Thoracic aorta (tissue), 2 donors: ENCODE measurements at regions not wholly inside any gene's neighbourhood (a gene's known extent, or its start where the extent isn't known, plus 50 kb on each side); places are given as distances from the start of the nearest gene placed in this dataset.

ENCODE experiments used
- ATAC-seq: fragments of 150-250 bp; one replicate; pipeline ENCODE4 v1.8.0; 2017; ENCODE audit warnings: low read depth; ENCODE audit not compliant: insufficient number of reproducible peaks, low FRiP score
- DNase-seq: peaks from one replicate; pipeline ENCODE4 v3.0.0-alpha.2; 2020; ENCODE audit warnings: low spot score
- H3K27ac ChIP-seq, 2 donors: fragments of 200-600 bp; sonication (generic); 1 replicate in 1 of 2; 2 replicates in 1 of 2; pipeline ENCODE4 v1.5.1; 2016; ENCODE audit warnings: mild to moderate bottlenecking in 2 of 2, moderate library complexity in 2 of 2
- H3K27me3 ChIP-seq: fragments of 200-600 bp; sonication (generic); replicated peaks from 2 replicates; pipeline ENCODE4 v1.6.0; 2016; ENCODE audit warnings: mild to moderate bottlenecking; ENCODE audit not compliant: insufficient read depth
- H3K36me3 ChIP-seq: fragments of 200-600 bp; sonication (generic); one replicate; pipeline ENCODE4 v1.5.1; 2016
- H3K4me1 ChIP-seq, 2 donors: fragments of 200-600 bp; sonication (generic); 1 replicate in 1 of 2; 2 replicates in 1 of 2; pipeline versions ENCODE4 v1.5.1 to v1.6.0; 2016; ENCODE audit warnings: low read depth in 2 of 2, mild to moderate bottlenecking in 1 of 2; ENCODE audit not compliant: control insufficient read depth in 1 of 2
- H3K4me3 ChIP-seq: fragments of 200-600 bp; sonication (generic); 2 replicates; pipeline ENCODE4 v1.5.1; 2016; ENCODE audit warnings: mild to moderate bottlenecking
- H3K9me3 ChIP-seq: fragments of 200-600 bp; sonication (generic); 2 replicates; pipeline ENCODE4 v1.5.1; 2016
- TF ChIP-seq, protein P1 (sequence below): fragments of 200-600 bp; sonication (generic); IDR thresholded peaks from one replicate; pipeline ENCODE4 v1.5.1; 2019; ENCODE audit warnings: antibody characterized with exemption

DNA sequence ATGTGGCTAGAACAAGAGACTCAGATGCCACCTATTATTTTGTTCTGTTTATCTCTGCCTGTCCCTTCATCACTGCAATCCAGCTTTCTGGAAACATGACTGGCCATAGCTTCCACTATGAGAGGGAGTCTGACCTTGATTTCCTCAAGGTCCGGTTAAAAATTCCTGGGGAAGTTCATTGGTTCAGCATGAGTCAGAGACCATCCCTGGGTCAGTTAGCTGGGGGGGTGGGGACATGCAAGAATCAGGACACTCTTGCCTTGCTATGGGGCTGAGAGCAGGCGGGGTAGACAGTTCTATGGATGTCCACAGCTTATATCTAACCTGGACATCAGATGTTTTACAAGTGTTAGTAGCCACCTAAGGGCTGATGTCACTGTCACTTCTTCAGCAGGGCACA lies 81.1 kb downstream of the TENT5C start:
- H3K4me1 ChIP-seq, result peaks cover 0 to 47% of the 10 kb centered on the region in 2 donors

DNA sequence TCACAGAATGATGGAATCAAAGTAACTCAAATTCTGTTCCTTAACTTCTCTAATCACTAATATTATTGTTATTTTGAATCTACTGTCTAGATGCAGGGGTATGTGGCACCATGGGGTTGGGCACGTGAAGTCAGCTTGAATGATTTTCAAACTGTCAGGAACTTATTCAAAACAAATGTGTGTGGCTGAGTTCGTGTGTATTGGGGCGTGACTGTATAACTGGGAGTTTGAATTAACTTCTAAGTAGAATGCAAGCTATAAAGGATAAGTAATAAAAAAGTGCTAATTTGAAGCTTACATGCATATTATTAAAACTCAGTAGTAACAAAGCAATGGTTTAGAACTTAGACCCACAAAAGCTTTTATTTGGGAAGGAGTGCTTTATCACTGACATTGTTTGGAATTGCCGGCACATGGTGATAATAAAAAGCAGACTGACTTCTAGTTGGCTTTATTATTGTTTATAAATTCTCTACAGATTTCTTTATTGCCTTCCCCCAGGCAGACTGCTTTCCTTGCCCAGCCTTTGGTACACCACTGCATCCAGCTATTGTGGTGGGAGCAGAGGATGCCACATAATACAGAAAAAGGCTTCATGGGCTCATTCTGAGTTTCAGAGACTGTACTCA lies 84.3 kb downstream of the TENT5C start:
- no peak for DNase-seq
- H3K4me3 ChIP-seq, result no peak overlapping the region
- peaks cover 3 to 38% of the 10 kb centered on the region in 2 donors for H3K4me1 ChIP-seq
- no peaks in the 10 kb centered on the region for H3K36me3 ChIP-seq
- H3K9me3 ChIP-seq, result no peaks in the 10 kb centered on the region
- ATAC-seq, result no peak
- no peak overlapping the region for H3K27ac ChIP-seq
- H3K27me3 ChIP-seq, result no peaks in the 10 kb centered on the region
- TF ChIP-seq, protein P1, sequence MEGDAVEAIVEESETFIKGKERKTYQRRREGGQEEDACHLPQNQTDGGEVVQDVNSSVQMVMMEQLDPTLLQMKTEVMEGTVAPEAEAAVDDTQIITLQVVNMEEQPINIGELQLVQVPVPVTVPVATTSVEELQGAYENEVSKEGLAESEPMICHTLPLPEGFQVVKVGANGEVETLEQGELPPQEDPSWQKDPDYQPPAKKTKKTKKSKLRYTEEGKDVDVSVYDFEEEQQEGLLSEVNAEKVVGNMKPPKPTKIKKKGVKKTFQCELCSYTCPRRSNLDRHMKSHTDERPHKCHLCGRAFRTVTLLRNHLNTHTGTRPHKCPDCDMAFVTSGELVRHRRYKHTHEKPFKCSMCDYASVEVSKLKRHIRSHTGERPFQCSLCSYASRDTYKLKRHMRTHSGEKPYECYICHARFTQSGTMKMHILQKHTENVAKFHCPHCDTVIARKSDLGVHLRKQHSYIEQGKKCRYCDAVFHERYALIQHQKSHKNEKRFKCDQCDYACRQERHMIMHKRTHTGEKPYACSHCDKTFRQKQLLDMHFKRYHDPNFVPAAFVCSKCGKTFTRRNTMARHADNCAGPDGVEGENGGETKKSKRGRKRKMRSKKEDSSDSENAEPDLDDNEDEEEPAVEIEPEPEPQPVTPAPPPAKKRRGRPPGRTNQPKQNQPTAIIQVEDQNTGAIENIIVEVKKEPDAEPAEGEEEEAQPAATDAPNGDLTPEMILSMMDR, result no peak

More for the DNA sequence above, 81.1 kb downstream of the TENT5C start:
- no peaks in the 10 kb centered on the region for H3K9me3 ChIP-seq
- TF ChIP-seq, protein P1, result no peak
- ATAC-seq (no peak), DNase-seq (no peak)
- H3K4me3 ChIP-seq, result no peak overlapping the region
- no peaks in the 10 kb centered on the region for H3K27me3 ChIP-seq
- H3K36me3 ChIP-seq, result no peaks in the 10 kb centered on the region
- H3K27ac ChIP-seq, result peak overlapping the region in 1 of 2 donors; percentile 6

DNA sequence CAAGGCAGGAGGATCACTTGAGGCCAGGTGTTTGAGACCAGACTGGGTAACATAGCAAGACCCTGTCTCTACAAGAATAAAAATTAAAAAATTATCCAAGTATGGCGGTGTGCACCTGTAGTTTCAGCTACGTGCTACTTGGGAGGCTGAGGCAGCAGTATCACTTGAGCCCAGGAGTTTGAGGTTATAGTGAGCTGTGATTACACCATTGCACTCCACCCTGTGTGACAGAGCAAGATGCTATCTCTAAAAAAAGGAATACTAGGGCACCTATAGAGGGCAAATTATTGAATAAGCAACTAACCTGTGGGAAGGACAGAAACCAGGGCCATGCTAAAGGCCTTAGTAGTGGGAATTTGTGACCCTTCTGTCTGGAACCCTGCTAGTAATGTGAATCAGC lies 86.1 kb downstream of the TENT5C start:
- no peaks in the 10 kb centered on the region for H3K27me3 ChIP-seq
- ATAC-seq (no peak), DNase-seq (no peak)
- H3K9me3 ChIP-seq, result no peaks in the 10 kb centered on the region
- H3K4me1 ChIP-seq, result peaks cover 11 to 37% of the 10 kb centered on the region in 2 donors
- H3K27ac ChIP-seq, result no peak overlapping the region
- TF ChIP-seq, protein P1, result no peak
- H3K4me3 ChIP-seq, result no peak overlapping the region
- no peaks in the 10 kb centered on the region for H3K36me3 ChIP-seq

DNA sequence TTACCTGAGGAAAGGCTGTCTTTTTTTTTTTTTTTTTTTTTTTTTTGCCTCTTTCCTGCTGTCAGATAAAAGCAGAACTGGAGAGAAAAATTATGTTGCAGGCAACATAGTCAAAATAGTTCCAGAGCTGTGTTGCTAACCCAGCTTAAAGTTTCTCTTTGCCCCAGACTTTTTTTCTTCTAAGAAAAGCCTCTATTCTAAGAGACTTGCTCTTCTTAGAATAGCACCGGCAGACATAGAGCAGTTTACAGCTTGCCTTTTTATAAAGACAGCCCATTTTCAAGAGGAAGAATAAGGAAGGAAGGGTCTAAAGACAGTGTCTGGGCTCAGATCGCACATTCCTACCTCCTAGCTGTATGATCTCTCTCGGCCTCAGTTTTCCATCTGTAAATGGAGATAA lies 88.7 kb downstream of the TENT5C start:
- Histone ChIP-seq H3K9me3 (no peaks in the 10 kb centered on the region), H3K36me3 (no peaks in the 10 kb centered on the region), H3K4me1 (peaks cover 13 to 55% of the 10 kb centered on the region in 2 donors), H3K27me3 (no peaks in the 10 kb centered on the region), H3K4me3 (no peak overlapping the region), H3K27ac (peak overlapping the region; percentile 62 to 89)
- ATAC-seq (no peak), DNase-seq (no peak)
- TF ChIP-seq, protein P1, result no peak

DNA sequence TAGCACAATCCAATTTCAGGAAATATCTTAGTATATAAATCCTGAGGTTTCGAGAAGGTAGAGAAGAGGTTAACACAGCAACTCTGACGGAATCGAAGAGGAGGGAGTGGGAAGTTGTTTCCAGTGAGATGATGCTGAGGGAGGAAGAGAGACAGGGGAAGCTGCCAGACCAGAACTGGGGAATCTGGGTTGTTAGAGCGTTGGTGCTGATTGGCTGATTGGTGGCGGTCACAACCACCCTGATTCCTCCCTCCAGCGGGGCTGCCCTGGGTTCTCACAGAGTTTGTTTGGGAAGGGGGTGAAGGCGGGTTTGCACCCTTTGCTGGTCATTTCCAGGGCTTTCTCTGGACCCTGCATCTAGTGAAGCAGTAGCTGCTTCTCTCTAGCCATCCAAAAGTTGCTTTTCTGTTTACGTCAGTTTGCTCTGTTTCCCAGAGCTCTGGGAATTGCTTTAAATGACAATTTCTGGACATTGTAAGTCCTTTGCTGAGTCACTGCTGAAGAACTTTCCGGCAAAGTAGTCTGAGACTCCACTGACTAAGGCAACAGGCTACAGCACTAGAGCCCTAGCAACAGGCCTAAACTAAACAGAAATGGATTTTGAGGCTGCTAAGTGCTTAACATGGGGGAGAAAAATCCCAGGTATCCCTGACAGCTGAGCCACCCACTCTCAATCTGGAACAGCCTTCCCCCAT lies 90.1 kb downstream of the TENT5C start:
- H3K4me1 ChIP-seq, result peaks cover 13 to 55% of the 10 kb centered on the region in 2 donors
- ATAC-seq (peak; percentile 99), DNase-seq (no peak)
- no peaks in the 10 kb centered on the region for H3K27me3 ChIP-seq
- TF ChIP-seq, protein P1, result no peak
- H3K27ac ChIP-seq, result peak overlapping the region; percentile 89
- H3K4me3 ChIP-seq, result peak overlapping the region; percentile 65
- no peaks in the 10 kb centered on the region for H3K36me3 ChIP-seq
- H3K9me3 ChIP-seq, result no peaks in the 10 kb centered on the region
